Fibroblast of the conjunctiva (primary cell): ENCODE measurements at regions not wholly inside any gene's neighbourhood (a gene's known extent, or its start where the extent isn't known, plus 50 kb on each side); places are given as distances from the start of the nearest gene placed in this dataset.
"Not testable (repeated sequence)": the region's sequence is repeated elsewhere in the genome, so short reads cannot be mapped to it uniquely, and the experiment has no call there.

ENCODE experiments used
- DNase-seq: peaks from one replicate; pipeline ENCODE4 v3.0.0-alpha.2; 2010; ENCODE audit warnings: low read depth

GRCh38 chr2:236375973-236376476 is 111.8 kb upstream of the ASB18 start:
- no peak for DNase-seq

- DNase-seq, result no peak
Observed at GRCh38 chr2:236376566-236377244, 112.5 kb upstream of the ASB18 start.

GRCh38 chr2:236380051-236380612 is 115.9 kb upstream of the ASB18 start:
- DNase-seq, result no peak

- DNase-seq, result not testable (repeated sequence)
Observed at GRCh38 chr2:236381253-236381652, 117.0 kb upstream of the ASB18 start.

- DNase-seq, result not testable (repeated sequence)
Observed at GRCh38 chr2:236389284-236390216, 125.3 kb upstream of the ASB18 start.

GRCh38 chr2:236393101-236393500 is 128.9 kb upstream of the ASB18 start:
- DNase-seq, result no peak

- no peak for DNase-seq
Observed at GRCh38 chr2:236393581-236393980, 129.4 kb upstream of the ASB18 start.

- DNase-seq, result no peak
Observed at GRCh38 chr2:236394571-236394970, 130.4 kb upstream of the ASB18 start.

GRCh38 chr2:236395067-236395466 is 130.9 kb upstream of the ASB18 start:
- DNase-seq, result no peak

GRCh38 chr2:236396818-236397350 is 132.7 kb upstream of the ASB18 start:
- no peak for DNase-seq

GRCh38 chr2:236397681-236398080 is 133.5 kb upstream of the ASB18 start:
- DNase-seq, result no peak

- no peak for DNase-seq
Observed at GRCh38 chr2:236399409-236399808, 135.2 kb upstream of the ASB18 start.

- DNase-seq, result no peak
Observed at GRCh38 chr2:236400046-236400574, 135.9 kb upstream of the ASB18 start.

- no peak for DNase-seq
Observed at GRCh38 chr2:236400594-236401360, 136.6 kb upstream of the ASB18 start.

- no peak for DNase-seq
Observed at GRCh38 chr2:236402033-236402790, 138.0 kb upstream of the ASB18 start.

GRCh38 chr2:236403125-236403524 is 138.9 kb upstream of the ASB18 start:
- DNase-seq, result no peak

- no peak for DNase-seq
Observed at GRCh38 chr2:236403811-236404210, 139.6 kb upstream of the ASB18 start.

GRCh38 chr2:236404346-236404745 is 140.1 kb upstream of the ASB18 start:
- no peak for DNase-seq

- no peak for DNase-seq
Observed at GRCh38 chr2:236405357-236405756, 141.2 kb upstream of the ASB18 start.

GRCh38 chr2:236408090-236408489 is 143.9 kb upstream of the ASB18 start:
- DNase-seq, result no peak

- DNase-seq, result no peak
Observed at GRCh38 chr2:236408786-236409185, 144.6 kb upstream of the ASB18 start.
